SK-N-SH treated with all-trans-retinoic acid at 6 μM for 48 hours (cell line): ENCODE measurements at regions not wholly inside any gene's neighbourhood (a gene's known extent, or its start where the extent isn't known, plus 50 kb on each side); places are given as distances from the start of the nearest gene placed in this dataset.

ENCODE experiments used
- ATAC-seq: fragments of 200-7000 bp; cut with Tn5 transposase; 3 replicates; pipeline ENCODE4 v1.9.1; 2020; ENCODE audit warnings: mild to moderate bottlenecking, moderate library complexity
- ARNTL ChIP-seq: fragments of 450-650 bp; formaldehyde crosslinking; IDR thresholded peaks from 2 replicates; pipeline ENCODE4 v1.5.0; 2020; ENCODE audit warnings: low read depth, mild to moderate bottlenecking, moderate library complexity, borderline replicate concordance
- BACH2 ChIP-seq: fragments of 250-450 bp; sonication (Bioruptor Pico); IDR thresholded peaks from 2 replicates; pipeline ENCODE4 v1.9.0; 2021; ENCODE audit warnings: mild to moderate bottlenecking, borderline replicate concordance
- CREB5 ChIP-seq: fragments of 250-450 bp; sonication (Bioruptor Pico); IDR thresholded peaks from 2 replicates; pipeline ENCODE4 v1.5.1; 2020; ENCODE audit warnings: low read depth, mild to moderate bottlenecking, moderate library complexity
- CSDC2 ChIP-seq: fragments of 250-450 bp; sonication (Bioruptor Pico); IDR thresholded peaks from 2 replicates; pipeline ENCODE4 v1.5.0; 2020; ENCODE audit warnings: mild to moderate bottlenecking, moderate library complexity
- ESRRG ChIP-seq: fragments of 250-450 bp; sonication (Bioruptor Pico); IDR thresholded peaks from 2 replicates; pipeline ENCODE4 v1.6.1; 2021; ENCODE audit warnings: mild to moderate bottlenecking
- GLIS3 ChIP-seq: fragments of 250-450 bp; sonication (Bioruptor Pico); IDR thresholded peaks from 2 replicates; pipeline ENCODE4 v1.5.0; 2020; ENCODE audit warnings: mild to moderate bottlenecking, moderate library complexity
- ISL1 ChIP-seq: fragments of 250-450 bp; sonication (Bioruptor Pico); IDR thresholded peaks from 2 replicates; pipeline ENCODE4 v2.1.2; 2022; ENCODE audit warnings: mild to moderate bottlenecking, moderate library complexity
- POU6F1 ChIP-seq: fragments of 250-450 bp; sonication (Bioruptor Pico); IDR thresholded peaks from 2 replicates; pipeline ENCODE4 v1.8.0; 2021; ENCODE audit warnings: low read depth, mild to moderate bottlenecking, moderate library complexity, borderline replicate concordance
- PPARA ChIP-seq: fragments of 250-450 bp; sonication (Bioruptor Pico); IDR thresholded peaks from 2 replicates; pipeline ENCODE4 v1.5.0; 2020; ENCODE audit warnings: mild to moderate bottlenecking, borderline replicate concordance
- RARB ChIP-seq: fragments of 250-450 bp; sonication (Bioruptor Pico); IDR thresholded peaks from 2 replicates; pipeline ENCODE4 v1.8.0; 2021; ENCODE audit warnings: mild to moderate bottlenecking, moderate library complexity
- SNAI2 ChIP-seq: fragments of 250-450 bp; sonication (Bioruptor Pico); IDR thresholded peaks from 2 replicates; pipeline ENCODE4 v1.5.0; 2020; ENCODE audit warnings: mild to moderate bottlenecking, moderate library complexity
- TCF4 ChIP-seq: fragments of 250-450 bp; sonication (Bioruptor Pico); IDR thresholded peaks from 2 replicates; pipeline ENCODE4 v1.8.0; 2021; ENCODE audit warnings: mild to moderate bottlenecking, moderate library complexity, borderline replicate concordance
- TOX ChIP-seq: fragments of 250-450 bp; sonication (Bioruptor Pico); IDR thresholded peaks from 2 replicates; pipeline ENCODE4 v1.8.0; 2021; ENCODE audit warnings: mild to moderate bottlenecking, moderate library complexity, borderline replicate concordance
- ZC3H10 ChIP-seq: fragments of 250-450 bp; sonication (Bioruptor Pico); IDR thresholded peaks from 2 replicates; pipeline ENCODE4 v1.5.1; 2021; ENCODE audit warnings: mild to moderate bottlenecking, moderate library complexity
- ZFP3 ChIP-seq: fragments of 250-450 bp; sonication (Bioruptor Pico); IDR thresholded peaks from 2 replicates; pipeline ENCODE4 v1.5.0; 2020; ENCODE audit warnings: mild to moderate bottlenecking, moderate library complexity
- ZFP30 ChIP-seq: fragments of 450-650 bp; formaldehyde crosslinking; IDR thresholded peaks from 2 replicates; pipeline ENCODE4 v1.5.0; 2022; ENCODE audit warnings: mild to moderate bottlenecking, moderate library complexity
- ZNF565 ChIP-seq: fragments of 450-650 bp; formaldehyde crosslinking; conservative IDR thresholded peaks from 2 replicates; pipeline ENCODE4 v1.5.0; 2020; ENCODE audit warnings: low read depth, mild to moderate bottlenecking, moderate library complexity
- ZNF70 ChIP-seq: fragments of 450-650 bp; formaldehyde crosslinking; IDR thresholded peaks from 2 replicates; pipeline ENCODE4 v1.5.0; 2020; ENCODE audit warnings: mild to moderate bottlenecking, moderate library complexity
- TF ChIP-seq, protein P1 (sequence below): fragments of 250-450 bp; sonication (Bioruptor Pico); IDR thresholded peaks from 2 replicates; pipeline ENCODE4 v1.8.0; 2020; ENCODE audit warnings: mild to moderate bottlenecking, moderate library complexity, borderline replicate concordance
- TF ChIP-seq, protein P2 (sequence below): fragments of 250-450 bp; sonication (Bioruptor Pico); IDR thresholded peaks from 2 replicates; pipeline ENCODE4 v1.5.0; 2020; ENCODE audit warnings: mild to moderate bottlenecking, moderate library complexity
- TF ChIP-seq, protein P3 (sequence below): fragments of 250-450 bp; sonication (Bioruptor Pico); IDR thresholded peaks from 2 replicates; pipeline ENCODE4 v1.5.1; 2021; ENCODE audit warnings: mild to moderate bottlenecking, moderate library complexity

GRCh38 chr1:182297335-182297734 is 94.3 kb downstream of the GLUL start:
- ATAC-seq = no peak
- TF ChIP-seq PPARA (CRISPR knock-in tag) (no peak), ZNF565 (no peak), SNAI2 (no peak), BACH2 (no peak), CREB5 (CRISPR knock-in tag) (no peak)
- TF ChIP-seq, protein P1, sequence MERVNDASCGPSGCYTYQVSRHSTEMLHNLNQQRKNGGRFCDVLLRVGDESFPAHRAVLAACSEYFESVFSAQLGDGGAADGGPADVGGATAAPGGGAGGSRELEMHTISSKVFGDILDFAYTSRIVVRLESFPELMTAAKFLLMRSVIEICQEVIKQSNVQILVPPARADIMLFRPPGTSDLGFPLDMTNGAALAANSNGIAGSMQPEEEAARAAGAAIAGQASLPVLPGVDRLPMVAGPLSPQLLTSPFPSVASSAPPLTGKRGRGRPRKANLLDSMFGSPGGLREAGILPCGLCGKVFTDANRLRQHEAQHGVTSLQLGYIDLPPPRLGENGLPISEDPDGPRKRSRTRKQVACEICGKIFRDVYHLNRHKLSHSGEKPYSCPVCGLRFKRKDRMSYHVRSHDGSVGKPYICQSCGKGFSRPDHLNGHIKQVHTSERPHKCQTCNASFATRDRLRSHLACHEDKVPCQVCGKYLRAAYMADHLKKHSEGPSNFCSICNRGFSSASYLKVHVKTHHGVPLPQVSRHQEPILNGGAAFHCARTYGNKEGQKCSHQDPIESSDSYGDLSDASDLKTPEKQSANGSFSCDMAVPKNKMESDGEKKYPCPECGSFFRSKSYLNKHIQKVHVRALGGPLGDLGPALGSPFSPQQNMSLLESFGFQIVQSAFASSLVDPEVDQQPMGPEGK = no peak

- TF ChIP-seq TCF4 (CRISPR knock-in tag) (no peak), CREB5 (CRISPR knock-in tag) (no peak), SNAI2 (no peak), ZFP3 (CRISPR knock-in tag) (no peak), ZC3H10 (CRISPR knock-in tag) (no peak), BACH2 (no peak), ARNTL (CRISPR knock-in tag) (no peak), GLIS3 (CRISPR knock-in tag) (no peak), POU6F1 (CRISPR knock-in tag) (no peak), CSDC2 (CRISPR knock-in tag) (no peak), ZFP30 (no peak), ZNF70 (CRISPR knock-in tag) (no peak), ISL1 (CRISPR knock-in tag) (no peak), PPARA (CRISPR knock-in tag) (no peak), ESRRG (no peak), TOX (CRISPR knock-in tag) (no peak), RARB (no peak)
- TF ChIP-seq, protein P1 = no peak
- TF ChIP-seq, protein P2, sequence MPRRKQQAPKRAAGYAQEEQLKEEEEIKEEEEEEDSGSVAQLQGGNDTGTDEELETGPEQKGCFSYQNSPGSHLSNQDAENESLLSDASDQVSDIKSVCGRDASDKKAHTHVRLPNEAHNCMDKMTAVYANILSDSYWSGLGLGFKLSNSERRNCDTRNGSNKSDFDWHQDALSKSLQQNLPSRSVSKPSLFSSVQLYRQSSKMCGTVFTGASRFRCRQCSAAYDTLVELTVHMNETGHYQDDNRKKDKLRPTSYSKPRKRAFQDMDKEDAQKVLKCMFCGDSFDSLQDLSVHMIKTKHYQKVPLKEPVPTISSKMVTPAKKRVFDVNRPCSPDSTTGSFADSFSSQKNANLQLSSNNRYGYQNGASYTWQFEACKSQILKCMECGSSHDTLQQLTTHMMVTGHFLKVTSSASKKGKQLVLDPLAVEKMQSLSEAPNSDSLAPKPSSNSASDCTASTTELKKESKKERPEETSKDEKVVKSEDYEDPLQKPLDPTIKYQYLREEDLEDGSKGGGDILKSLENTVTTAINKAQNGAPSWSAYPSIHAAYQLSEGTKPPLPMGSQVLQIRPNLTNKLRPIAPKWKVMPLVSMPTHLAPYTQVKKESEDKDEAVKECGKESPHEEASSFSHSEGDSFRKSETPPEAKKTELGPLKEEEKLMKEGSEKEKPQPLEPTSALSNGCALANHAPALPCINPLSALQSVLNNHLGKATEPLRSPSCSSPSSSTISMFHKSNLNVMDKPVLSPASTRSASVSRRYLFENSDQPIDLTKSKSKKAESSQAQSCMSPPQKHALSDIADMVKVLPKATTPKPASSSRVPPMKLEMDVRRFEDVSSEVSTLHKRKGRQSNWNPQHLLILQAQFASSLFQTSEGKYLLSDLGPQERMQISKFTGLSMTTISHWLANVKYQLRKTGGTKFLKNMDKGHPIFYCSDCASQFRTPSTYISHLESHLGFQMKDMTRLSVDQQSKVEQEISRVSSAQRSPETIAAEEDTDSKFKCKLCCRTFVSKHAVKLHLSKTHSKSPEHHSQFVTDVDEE (CRISPR knock-in tag) = no peak
- TF ChIP-seq, protein P3, sequence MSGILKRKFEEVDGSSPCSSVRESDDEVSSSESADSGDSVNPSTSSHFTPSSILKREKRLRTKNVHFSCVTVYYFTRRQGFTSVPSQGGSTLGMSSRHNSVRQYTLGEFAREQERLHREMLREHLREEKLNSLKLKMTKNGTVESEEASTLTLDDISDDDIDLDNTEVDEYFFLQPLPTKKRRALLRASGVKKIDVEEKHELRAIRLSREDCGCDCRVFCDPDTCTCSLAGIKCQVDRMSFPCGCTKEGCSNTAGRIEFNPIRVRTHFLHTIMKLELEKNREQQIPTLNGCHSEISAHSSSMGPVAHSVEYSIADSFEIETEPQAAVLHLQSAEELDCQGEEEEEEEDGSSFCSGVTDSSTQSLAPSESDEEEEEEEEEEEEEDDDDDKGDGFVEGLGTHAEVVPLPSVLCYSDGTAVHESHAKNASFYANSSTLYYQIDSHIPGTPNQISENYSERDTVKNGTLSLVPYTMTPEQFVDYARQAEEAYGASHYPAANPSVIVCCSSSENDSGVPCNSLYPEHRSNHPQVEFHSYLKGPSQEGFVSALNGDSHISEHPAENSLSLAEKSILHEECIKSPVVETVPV = no peak
- no peak for ATAC-seq
Measured at GRCh38 chr1:182295697-182296096, 95.9 kb downstream of the GLUL start.
